IPS-11a (cell line): ENCODE measurements at regions not wholly inside any gene's neighbourhood (a gene's known extent, or its start where the extent isn't known, plus 50 kb on each side); places are given as distances from the start of the nearest gene placed in this dataset.
"Not testable (repeated sequence)": the region's sequence is repeated elsewhere in the genome, so short reads cannot be mapped to it uniquely, and the experiment has no call there.

Experiments
- H3K4me3 ChIP-seq: one replicate; pipeline ENCODE4 v1.5.1; 2013; ENCODE audit warnings: low read depth, low read length, control low read depth

- no peak overlapping the region for H3K4me3 ChIP-seq
These were observed 1186.2 kb upstream of the FAM98A start for GRCh38 chr2:34785206-34785785.

GRCh38 chr2:34784701-34785100 is 1185.6 kb upstream of the FAM98A start:
- H3K4me3 ChIP-seq, result no peak overlapping the region

- not testable (repeated sequence) for H3K4me3 ChIP-seq
These were observed 1151.6 kb upstream of the FAM98A start for GRCh38 chr2:34750742-34751141.

GRCh38 chr2:34747643-34748042 is 1148.5 kb upstream of the FAM98A start:
- no peak overlapping the region for H3K4me3 ChIP-seq

GRCh38 chr2:34738691-34739090 is 1139.6 kb upstream of the FAM98A start:
- H3K4me3 ChIP-seq, result no peak overlapping the region

GRCh38 chr2:34737146-34737545 is 1138.0 kb upstream of the FAM98A start:
- H3K4me3 ChIP-seq, result no peak overlapping the region

GRCh38 chr2:34736482-34736881 is 1137.4 kb upstream of the FAM98A start:
- no peak overlapping the region for H3K4me3 ChIP-seq

- H3K4me3 ChIP-seq, result no peak overlapping the region
These were observed 1135.6 kb upstream of the FAM98A start for GRCh38 chr2:34734662-34735061.

- H3K4me3 ChIP-seq, result no peak overlapping the region
These were observed 1134.9 kb upstream of the FAM98A start for GRCh38 chr2:34734042-34734441.

GRCh38 chr2:34731292-34731691 is 1132.2 kb upstream of the FAM98A start:
- no peak overlapping the region for H3K4me3 ChIP-seq

- H3K4me3 ChIP-seq, result no peak overlapping the region
These were observed 1130.7 kb upstream of the FAM98A start for GRCh38 chr2:34729845-34730244.

- H3K4me3 ChIP-seq, result no peak overlapping the region
These were observed 1125.0 kb upstream of the FAM98A start for GRCh38 chr2:34724107-34724506.

- H3K4me3 ChIP-seq, result no peak overlapping the region
These were observed 1124.6 kb upstream of the FAM98A start for GRCh38 chr2:34723683-34724082.

- no peak overlapping the region for H3K4me3 ChIP-seq
These were observed 1120.1 kb upstream of the FAM98A start for GRCh38 chr2:34719206-34719605.

GRCh38 chr2:34705551-34706247 is 1106.6 kb upstream of the FAM98A start:
- H3K4me3 ChIP-seq, result no peak overlapping the region

GRCh38 chr2:34703292-34703691 is 1104.2 kb upstream of the FAM98A start:
- no peak overlapping the region for H3K4me3 ChIP-seq

- H3K4me3 ChIP-seq, result not testable (repeated sequence)
These were observed 1103.3 kb upstream of the FAM98A start for GRCh38 chr2:34702391-34702790.

GRCh38 chr2:34677591-34677990 is 1078.5 kb upstream of the FAM98A start:
- H3K4me3 ChIP-seq, result not testable (repeated sequence)

GRCh38 chr2:34677119-34677531 is 1078.0 kb upstream of the FAM98A start:
- H3K4me3 ChIP-seq, result not testable (repeated sequence)

GRCh38 chr2:34670482-34670881 is 1071.4 kb upstream of the FAM98A start:
- no peak overlapping the region for H3K4me3 ChIP-seq

GRCh38 chr2:34666821-34667220 is 1067.7 kb upstream of the FAM98A start:
- H3K4me3 ChIP-seq, result no peak overlapping the region

GRCh38 chr2:34664266-34664665 is 1065.2 kb upstream of the FAM98A start:
- H3K4me3 ChIP-seq, result no peak overlapping the region

- no peak overlapping the region for H3K4me3 ChIP-seq
These were observed 1064.2 kb upstream of the FAM98A start for GRCh38 chr2:34663314-34663713.
